K562 (cell line): ENCODE measurements at regions not wholly inside any gene's neighbourhood (a gene's known extent, or its start where the extent isn't known, plus 50 kb on each side); places are given as distances from the start of the nearest gene placed in this dataset.

Source experiments
- ASH1L ChIP-seq: fragments of 450-650 bp; IDR thresholded peaks from 2 replicates; pipeline ENCODE4 v1.6.1; 2018; ENCODE audit warnings: borderline replicate concordance, mild to moderate bottlenecking, low read depth; ENCODE audit not compliant: partially characterized antibody
- BHLHE40 ChIP-seq: IDR thresholded peaks from 2 replicates; pipeline ENCODE4 v1.6.1; 2011; ENCODE audit warnings: low read length, improper control_type of control experiment
- BMI1 ChIP-seq: fragments of 150-350 bp; IDR thresholded peaks from 2 replicates; pipeline ENCODE4 v1.6.1; 2014; ENCODE audit warnings: low read length
- CC2D1A ChIP-seq: fragments of 450-650 bp; IDR thresholded peaks from 2 replicates; pipeline ENCODE4 v1.6.1; 2017; ENCODE audit warnings: mild to moderate bottlenecking
- CCAR2 ChIP-seq: fragments of 200-400 bp; formaldehyde crosslinking; IDR thresholded peaks from 2 replicates; pipeline ENCODE4 v1.6.1; 2017; ENCODE audit warnings: mild to moderate bottlenecking, low read depth, low read length
- CREB3L1 ChIP-seq: fragments of 450-650 bp; IDR thresholded peaks from 2 replicates; pipeline ENCODE4 v1.6.1; 2014; ENCODE audit warnings: low read depth, mild to moderate bottlenecking, moderate library complexity, borderline replicate concordance
- CTCF ChIP-seq, 3 experiments: IDR thresholded peaks in 2 of 3; conservative IDR thresholded peaks in 1 of 3; 2 replicates each; pipeline ENCODE4 v1.5.1; 2011 to 2012; ENCODE audit warnings: low read length in 3 of 3, mild to moderate bottlenecking in 3 of 3, control low read depth in 2 of 3, improper control_type of control experiment in 1 of 3, inconsistent platforms in 1 of 3, low read depth in 1 of 3, mixed read lengths in 1 of 3, moderate library complexity in 1 of 3; ENCODE audit not compliant: insufficient read depth in 2 of 3
- ETV1 ChIP-seq: fragments of 450-650 bp; conservative IDR thresholded peaks from 2 replicates; pipeline ENCODE4 v1.6.1; 2016; ENCODE audit warnings: missing genetic modification characterization, control low read depth, low read depth, missing compliant biosample characterization
- FOXJ2 ChIP-seq: fragments of 200-800 bp; sonication (Bioruptor generic); IDR thresholded peaks from 2 replicates; pipeline ENCODE4 v1.6.1; 2016; ENCODE audit warnings: missing genetic modification characterization, missing compliant biosample characterization
- HDAC6 ChIP-seq: IDR thresholded peaks from 2 replicates; pipeline ENCODE4 v1.6.1; 2012; ENCODE audit warnings: low read depth, mild to moderate bottlenecking, control low read depth, inconsistent platforms, low read length, moderate library complexity
- HOXB6 ChIP-seq: fragments of 250-450 bp; sonication (Bioruptor Pico); IDR thresholded peaks from 2 replicates; pipeline ENCODE4 v1.5.1; 2022; ENCODE audit warnings: mild to moderate bottlenecking, borderline replicate concordance
- ZNF384 ChIP-seq: IDR thresholded peaks from 2 replicates; pipeline ENCODE4 v1.6.1; 2012; ENCODE audit warnings: low read depth, low read length, improper control_type of control experiment
- TF ChIP-seq, protein P1 (sequence below): fragments of 250-450 bp; sonication (Bioruptor Pico); IDR thresholded peaks from 2 replicates; pipeline ENCODE4 v1.8.0; 2022; ENCODE audit warnings: inconsistent platforms, mild to moderate bottlenecking, moderate library complexity, borderline replicate concordance

DNA sequence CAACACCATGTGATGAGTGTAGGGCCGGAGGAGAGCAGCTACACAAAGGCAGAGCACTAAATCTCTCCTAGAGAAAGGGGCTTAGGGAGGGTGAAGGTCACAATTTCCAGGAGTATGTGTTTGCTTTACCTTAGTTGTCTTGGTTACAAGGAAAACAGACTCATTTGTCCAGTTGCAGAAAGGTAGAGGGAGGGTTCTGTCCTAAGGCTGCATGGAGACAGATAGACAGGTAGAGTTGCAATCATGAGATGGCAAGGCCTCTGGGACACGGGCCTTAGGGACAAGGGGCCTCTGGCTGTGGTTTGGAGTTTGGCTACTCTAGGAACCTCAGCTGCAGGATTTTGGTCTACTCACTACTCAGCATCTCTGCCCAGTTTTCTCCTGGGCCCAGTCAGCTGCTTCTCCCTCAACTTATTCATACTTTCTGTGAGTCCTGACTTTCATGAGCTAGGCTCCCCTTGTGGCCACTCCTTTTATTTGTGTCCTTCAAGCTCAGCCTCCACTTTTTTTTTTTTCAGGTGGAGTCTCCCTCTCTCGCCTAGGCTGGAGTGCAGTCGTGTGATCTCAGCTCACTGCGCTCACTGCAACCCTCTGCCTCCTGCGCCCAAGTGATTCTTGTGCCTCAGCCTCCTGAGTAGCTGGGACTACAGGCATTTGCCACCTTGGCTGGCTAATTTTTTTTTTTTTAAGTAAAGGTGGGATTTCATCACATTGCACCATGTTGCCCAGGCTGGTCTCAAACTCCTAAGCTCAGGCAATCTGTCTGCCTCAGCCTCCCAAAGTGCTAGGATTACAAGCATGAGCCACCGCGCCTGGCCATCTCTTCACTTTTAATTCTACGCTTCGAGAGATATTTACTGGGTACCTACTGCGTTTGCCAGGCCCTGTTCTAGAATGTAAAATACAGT lies 76.6 kb downstream of the PTPDC1 start (continued):
- TF ChIP-seq BMI1: no peak
- TF ChIP-seq HDAC6: no peak
- TF ChIP-seq CC2D1A: no peak
- TF ChIP-seq CCAR2: no peak
- no peak for TF ChIP-seq ASH1L
- TF ChIP-seq CTCF (IDR thresholded peaks at IDR 0.05 in 2 of 3, conservative IDR thresholded peaks at IDR 0.05 in 1 of 3; ENCODE audit: insufficient read depth in 2 of 3, low read depth in 1 of 3, low read length in 3 of 3): peak; percentile 43 to 60 (median 48); a peak in 5 of 6 replicates
- TF ChIP-seq ETV1 (tag): 0 out of 2 replicates have a peak, but pooled peaks have one; percentile 13
- TF ChIP-seq ZNF384: peak; percentile 97
- no peak for TF ChIP-seq BHLHE40
- no peak for TF ChIP-seq HOXB6 (CRISPR knock-in tag)
- 0 out of 2 replicates have a peak, but pooled peaks have one; percentile 41 for TF ChIP-seq FOXJ2 (tag)
- TF ChIP-seq CREB3L1: no peak
- TF ChIP-seq, protein P1, sequence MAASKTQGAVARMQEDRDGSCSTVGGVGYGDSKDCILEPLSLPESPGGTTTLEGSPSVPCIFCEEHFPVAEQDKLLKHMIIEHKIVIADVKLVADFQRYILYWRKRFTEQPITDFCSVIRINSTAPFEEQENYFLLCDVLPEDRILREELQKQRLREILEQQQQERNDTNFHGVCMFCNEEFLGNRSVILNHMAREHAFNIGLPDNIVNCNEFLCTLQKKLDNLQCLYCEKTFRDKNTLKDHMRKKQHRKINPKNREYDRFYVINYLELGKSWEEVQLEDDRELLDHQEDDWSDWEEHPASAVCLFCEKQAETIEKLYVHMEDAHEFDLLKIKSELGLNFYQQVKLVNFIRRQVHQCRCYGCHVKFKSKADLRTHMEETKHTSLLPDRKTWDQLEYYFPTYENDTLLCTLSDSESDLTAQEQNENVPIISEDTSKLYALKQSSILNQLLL (CRISPR knock-in tag): no peak
